Activated T-helper 1 cell treated with anti-CD3 and anti-CD28 coated beads, Interleukin-12 subunit alpha, Interleukin-12 subunit beta, Interleukin-2, Interleukin-4 antibody, amounts not matched to agents 30 ng/mL and 10 ng/mL and 1 ng/mL, durations not matched to agents 14 hours and 24 hours and 36 hours (primary cell): ENCODE measurements at regions not wholly inside any gene's neighbourhood (a gene's known extent, or its start where the extent isn't known, plus 50 kb on each side); places are given as distances from the start of the nearest gene placed in this dataset.

Experiments used
- DNase-seq: peaks from one replicate; pipeline ENCODE4 v3.0.0; 2021; ENCODE audit warnings: low spot score
- H3K27ac Mint-ChIP-seq: one replicate; pipeline ENCODE4 v1.8.0; 2021; ENCODE audit warnings: mild to moderate bottlenecking, mixed read lengths
- H3K27me3 Mint-ChIP-seq: one replicate; pipeline ENCODE4 v1.8.0; 2022; ENCODE audit warnings: mild to moderate bottlenecking, moderate library complexity, mixed read lengths; ENCODE audit not compliant: insufficient read depth
- H3K36me3 Mint-ChIP-seq: one replicate; pipeline ENCODE4 v1.8.0; 2021; ENCODE audit warnings: low read depth, mixed read lengths
- H3K4me1 Mint-ChIP-seq: one replicate; pipeline ENCODE4 v1.8.0; 2021; ENCODE audit warnings: low read depth, mixed read lengths
- H3K4me3 Mint-ChIP-seq: one replicate; pipeline ENCODE4 v1.8.0; 2021; ENCODE audit warnings: mild to moderate bottlenecking, moderate library complexity, mixed read lengths
- H3K9me3 Mint-ChIP-seq: one replicate; pipeline ENCODE4 v1.8.0; 2021; ENCODE audit warnings: mixed read lengths
- intact Hi-C: fragments of 100-400 bp; cut with micrococcal nuclease; formaldehyde crosslinking; loops from one replicate; pipeline ENCODE4 v1.15.1; 2024

DNA sequence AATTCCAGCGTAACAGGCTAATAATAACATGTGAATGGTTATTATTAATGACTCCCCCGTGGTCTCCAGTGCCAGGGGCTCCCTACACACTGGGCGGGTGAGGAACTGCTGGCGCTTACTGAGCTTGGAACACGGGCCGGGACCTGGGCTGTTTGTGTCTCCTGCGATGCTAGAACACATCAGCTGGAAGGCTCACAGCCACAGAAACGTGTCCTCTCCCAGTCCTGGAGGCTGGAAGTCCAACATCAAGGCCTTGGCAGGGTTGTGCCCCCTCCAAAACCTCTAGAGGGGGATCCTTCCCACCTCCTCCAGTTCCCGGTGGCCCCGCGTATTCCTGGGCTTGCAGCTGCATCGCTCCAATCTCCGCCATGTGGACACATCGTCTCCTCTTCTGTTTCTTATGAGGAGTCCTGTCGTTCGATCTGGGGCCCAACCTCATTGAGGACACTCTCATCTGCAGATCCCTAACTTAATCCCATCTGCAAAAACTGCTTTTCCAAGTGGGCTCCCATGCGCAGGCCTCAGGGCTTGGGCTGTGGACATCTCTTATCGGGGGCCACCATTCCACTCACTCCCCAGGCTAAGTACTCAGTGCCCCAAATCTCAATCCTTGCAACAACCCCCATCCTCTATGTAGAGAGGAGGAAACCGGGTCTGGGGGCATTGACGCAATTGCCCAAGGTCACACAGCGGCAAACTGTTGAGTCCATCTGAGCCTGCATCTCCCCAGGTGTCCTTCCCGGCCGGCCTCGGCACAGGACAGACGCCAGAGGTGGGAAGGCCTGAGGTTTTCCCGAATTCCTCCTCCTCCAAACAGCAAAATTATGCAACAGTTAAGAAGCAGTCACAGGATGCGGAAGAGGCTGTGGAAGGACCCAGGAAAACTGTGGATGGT, 193.9 kb downstream of the IRF8 start:
- H3K4me3 Mint-ChIP-seq: no peak overlapping the region
- H3K27me3 Mint-ChIP-seq: peaks cover 1% of the 10 kb centered on the region
- no peaks in the 10 kb centered on the region for H3K9me3 Mint-ChIP-seq
- no peaks in the 10 kb centered on the region for H3K4me1 Mint-ChIP-seq
- no peak overlapping the region for H3K27ac Mint-ChIP-seq
- no peak for DNase-seq
- no peaks in the 10 kb centered on the region for H3K36me3 Mint-ChIP-seq
- intact Hi-C loops: no loop called here

DNA sequence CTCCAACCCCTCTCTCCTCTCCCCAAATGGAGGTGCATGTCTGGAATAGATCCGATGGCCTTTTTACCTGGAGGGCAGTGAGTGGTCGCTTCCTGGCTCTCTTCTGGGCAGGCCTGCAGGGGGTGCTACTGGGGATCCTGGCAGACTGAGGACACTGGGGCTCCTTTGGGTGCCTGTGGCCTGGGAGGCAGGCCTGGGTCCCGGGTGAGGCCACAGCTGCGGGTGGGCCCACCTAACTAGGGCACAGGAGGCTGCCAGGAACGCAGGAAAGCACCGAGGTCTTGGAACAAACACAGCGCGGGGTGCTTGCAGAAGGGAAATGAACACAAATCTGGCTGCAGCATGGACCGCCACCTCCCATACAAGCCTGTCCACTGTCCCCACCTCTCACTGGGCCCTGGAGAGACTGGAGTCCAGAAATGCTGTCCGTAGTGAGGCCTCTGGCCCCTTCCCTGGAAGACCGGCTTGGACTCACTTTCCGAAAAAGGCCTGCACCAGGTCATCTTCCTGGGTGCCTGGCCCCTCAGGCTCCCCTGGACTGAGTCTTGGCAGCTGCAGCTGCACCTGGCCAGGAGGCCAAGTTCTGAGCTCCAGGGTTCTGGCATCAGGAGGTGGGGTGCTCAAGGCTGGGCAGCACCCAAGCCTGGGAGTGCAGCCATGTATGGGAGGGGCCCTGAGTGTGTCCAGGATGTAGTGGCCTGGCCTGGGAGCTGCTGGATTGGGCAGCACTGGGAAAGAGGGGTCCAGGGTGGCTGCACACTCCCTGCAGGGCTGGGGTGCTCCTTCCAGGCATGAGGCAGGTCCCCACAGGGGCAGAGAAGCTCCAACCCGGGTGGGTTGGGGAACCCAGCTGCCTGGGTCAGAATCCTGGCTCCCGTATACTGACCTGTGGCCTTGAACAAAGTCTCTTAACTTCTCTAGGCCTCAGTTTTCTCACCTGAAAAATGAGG, 195.1 kb downstream of the IRF8 start:
- Mint-ChIP-seq H3K9me3 (no peaks in the 10 kb centered on the region), H3K4me3 (no peak overlapping the region), H3K27me3 (peaks cover 1% of the 10 kb centered on the region), H3K36me3 (no peaks in the 10 kb centered on the region), H3K27ac (no peak overlapping the region), H3K4me1 (no peaks in the 10 kb centered on the region)
- DNase-seq: no peak
- intact Hi-C loops: no loop called here

DNA sequence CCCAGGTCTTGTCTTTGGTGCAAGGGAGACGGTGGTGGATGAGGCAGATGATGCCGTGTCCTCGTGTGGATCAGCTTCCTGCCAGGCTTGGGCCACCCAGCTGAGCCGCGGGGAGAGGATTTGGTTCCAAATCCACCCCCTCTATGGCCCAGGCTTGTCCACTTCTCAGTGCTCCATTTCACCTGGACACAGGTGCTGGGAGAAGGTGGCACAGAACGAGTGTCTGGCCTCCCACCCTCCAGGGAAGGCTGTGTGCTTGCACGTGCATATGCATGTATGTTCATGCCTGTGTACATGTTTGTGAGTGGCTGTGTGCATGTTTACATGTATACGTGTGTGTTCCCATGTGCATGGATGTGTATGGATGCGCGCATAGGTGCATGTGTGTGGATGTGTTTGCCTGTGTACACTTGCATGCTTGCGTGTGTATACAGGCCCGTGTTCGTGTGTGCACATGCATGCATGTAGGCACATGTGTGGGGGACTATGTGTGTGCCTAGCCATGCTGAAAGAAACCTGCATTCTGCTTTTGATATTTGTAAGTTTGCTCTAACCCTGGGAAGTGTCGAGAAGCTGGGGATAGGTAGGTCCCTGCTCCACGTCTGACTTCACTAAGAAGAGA, 196.3 kb downstream of the IRF8 start:
- intact Hi-C loops: no loop called here
- H3K36me3 Mint-ChIP-seq: no peaks in the 10 kb centered on the region
- no peak overlapping the region for H3K4me3 Mint-ChIP-seq
- no peak overlapping the region for H3K27ac Mint-ChIP-seq
- H3K4me1 Mint-ChIP-seq: no peaks in the 10 kb centered on the region
- peaks cover 1% of the 10 kb centered on the region for H3K27me3 Mint-ChIP-seq
- no peaks in the 10 kb centered on the region for H3K9me3 Mint-ChIP-seq
- no peak for DNase-seq

DNA sequence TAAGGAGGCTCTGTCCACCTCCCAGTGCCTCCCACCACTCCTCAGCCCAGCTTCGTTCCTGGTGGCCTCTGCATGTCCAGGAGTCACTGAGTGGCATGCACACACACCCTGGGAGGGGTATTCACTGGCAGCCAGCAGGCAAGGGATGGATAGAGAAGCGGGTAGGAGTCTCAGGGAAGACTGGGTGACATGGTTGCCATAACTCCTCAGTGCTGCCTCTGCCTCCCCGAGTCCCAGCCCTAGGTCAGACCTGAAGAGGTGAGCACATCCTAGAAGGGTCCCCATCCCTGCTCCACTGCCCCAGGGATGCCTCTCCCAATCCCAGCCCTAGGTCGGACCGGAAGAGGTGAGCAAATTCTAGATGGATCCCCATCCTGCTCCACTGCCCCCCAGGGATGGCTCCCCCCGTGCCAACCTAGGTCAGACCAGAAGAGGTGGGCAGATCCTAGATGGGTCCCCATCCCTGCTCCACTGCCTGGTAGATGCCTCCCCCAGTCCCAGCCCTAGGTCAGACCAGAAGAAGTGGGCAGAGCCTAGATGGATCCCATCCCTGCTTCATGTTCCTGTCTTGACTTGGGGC, 197.0 kb downstream of the IRF8 start:
- Mint-ChIP-seq H3K36me3 (no peaks in the 10 kb centered on the region), H3K4me1 (no peaks in the 10 kb centered on the region), H3K9me3 (no peaks in the 10 kb centered on the region), H3K27ac (no peak overlapping the region), H3K27me3 (peaks cover 1% of the 10 kb centered on the region), H3K4me3 (no peak overlapping the region)
- intact Hi-C loops: no loop called here
- no peak for DNase-seq

GRCh38 chr16:86096850-86097249, 197.9 kb downstream of the IRF8 start:
- no peaks in the 10 kb centered on the region for H3K4me1 Mint-ChIP-seq
- no peak overlapping the region for H3K4me3 Mint-ChIP-seq
- no peaks in the 10 kb centered on the region for H3K36me3 Mint-ChIP-seq
- H3K9me3 Mint-ChIP-seq: no peaks in the 10 kb centered on the region
- H3K27ac Mint-ChIP-seq: no peak overlapping the region
- DNase-seq: no peak
- peaks cover 1% of the 10 kb centered on the region for H3K27me3 Mint-ChIP-seq
- intact Hi-C loops: no loop called here

- H3K4me1 Mint-ChIP-seq: no peaks in the 10 kb centered on the region
- H3K27ac Mint-ChIP-seq: no peak overlapping the region
- H3K27me3 Mint-ChIP-seq: peaks cover 1% of the 10 kb centered on the region
- intact Hi-C loops: no loop called here
- H3K9me3 Mint-ChIP-seq: no peaks in the 10 kb centered on the region
- no peaks in the 10 kb centered on the region for H3K36me3 Mint-ChIP-seq
- DNase-seq: no peak
- no peak overlapping the region for H3K4me3 Mint-ChIP-seq
These were observed 200.4 kb downstream of the IRF8 start for GRCh38 chr16:86099326-86099725.

GRCh38 chr16:86100205-86101136, 201.5 kb downstream of the IRF8 start:
- Mint-ChIP-seq H3K4me3 (no peak overlapping the region), H3K36me3 (no peaks in the 10 kb centered on the region), H3K4me1 (no peaks in the 10 kb centered on the region), H3K27ac (no peak overlapping the region), H3K27me3 (peaks cover 1% of the 10 kb centered on the region), H3K9me3 (no peaks in the 10 kb centered on the region)
- DNase-seq: no peak
- intact Hi-C loops: no loop called here

DNA sequence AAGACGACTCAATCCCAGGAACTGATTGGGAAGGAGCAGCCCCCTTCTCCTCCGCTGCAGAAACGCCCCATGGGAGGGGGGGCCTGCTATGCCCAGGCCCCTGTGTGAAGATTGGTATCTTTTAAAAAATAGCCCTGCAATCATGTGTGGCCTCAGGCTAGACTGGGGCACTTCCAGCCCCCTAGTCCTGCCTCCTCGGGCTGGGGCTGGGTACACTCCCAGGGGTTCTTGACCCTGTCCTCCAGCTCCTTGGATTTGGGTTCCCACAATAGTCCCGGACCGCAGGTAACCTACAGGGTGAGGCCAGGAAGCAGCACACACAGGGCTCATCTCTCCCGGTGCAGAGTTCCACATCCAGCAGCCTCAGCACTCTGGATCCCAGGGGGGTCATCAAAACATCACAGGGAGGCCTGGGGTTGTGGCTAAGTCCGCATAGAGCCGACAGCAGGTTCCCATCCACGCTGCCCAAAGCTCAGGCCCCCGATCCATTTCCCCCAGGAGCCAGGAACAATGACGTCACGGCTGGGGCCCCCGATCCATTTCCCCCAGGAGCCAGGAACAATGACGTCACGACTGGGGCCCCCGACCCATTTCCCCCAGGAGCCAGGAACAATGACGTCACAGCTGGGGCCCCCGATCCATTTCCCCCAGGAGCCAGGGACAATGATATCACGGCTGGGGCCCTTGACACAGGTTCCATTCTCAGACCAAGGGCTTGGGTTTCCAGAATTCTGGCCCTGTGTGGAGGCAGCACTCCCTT, 202.4 kb downstream of the IRF8 start:
- Mint-ChIP-seq H3K27ac (no peak overlapping the region), H3K27me3 (peaks cover 1% of the 10 kb centered on the region), H3K36me3 (no peaks in the 10 kb centered on the region), H3K4me1 (no peaks in the 10 kb centered on the region), H3K4me3 (no peak overlapping the region), H3K9me3 (no peaks in the 10 kb centered on the region)
- intact Hi-C loops: no loop called here
- no peak for DNase-seq

GRCh38 chr16:86101897-86102157, 202.9 kb downstream of the IRF8 start:
- H3K4me1 Mint-ChIP-seq: no peaks in the 10 kb centered on the region
- H3K27ac Mint-ChIP-seq: no peak overlapping the region
- no peak for DNase-seq
- intact Hi-C loops: no loop called here
- no peaks in the 10 kb centered on the region for H3K9me3 Mint-ChIP-seq
- no peaks in the 10 kb centered on the region for H3K36me3 Mint-ChIP-seq
- peaks cover 1% of the 10 kb centered on the region for H3K27me3 Mint-ChIP-seq
- H3K4me3 Mint-ChIP-seq: no peak overlapping the region

DNA sequence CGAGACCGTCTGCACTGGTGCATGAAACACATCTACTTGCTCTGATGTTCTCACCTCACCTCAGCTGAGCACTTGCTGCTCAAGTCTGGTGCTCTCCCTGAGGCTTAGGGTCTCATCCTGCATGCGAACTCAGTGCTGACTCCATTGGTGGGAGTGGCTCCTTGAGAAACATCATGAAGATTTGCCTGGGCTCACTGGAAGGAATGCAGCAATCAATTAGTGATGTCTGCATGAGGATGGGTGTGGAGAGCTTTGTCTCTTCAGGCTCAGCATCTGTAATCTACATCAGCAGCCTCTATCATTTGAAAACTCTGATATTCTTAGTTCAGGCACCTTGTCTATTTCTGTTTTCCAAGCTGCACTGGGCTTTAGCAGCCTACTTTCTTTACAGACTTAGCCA, 204.4 kb downstream of the IRF8 start:
- DNase-seq: no peak
- no peaks in the 10 kb centered on the region for H3K36me3 Mint-ChIP-seq
- intact Hi-C loops: no loop called here
- no peaks in the 10 kb centered on the region for H3K27me3 Mint-ChIP-seq
- no peaks in the 10 kb centered on the region for H3K9me3 Mint-ChIP-seq
- H3K27ac Mint-ChIP-seq: no peak overlapping the region
- H3K4me1 Mint-ChIP-seq: no peaks in the 10 kb centered on the region
- H3K4me3 Mint-ChIP-seq: no peak overlapping the region

- no peaks in the 10 kb centered on the region for H3K36me3 Mint-ChIP-seq
- no peaks in the 10 kb centered on the region for H3K27me3 Mint-ChIP-seq
- H3K4me3 Mint-ChIP-seq: no peak overlapping the region
- intact Hi-C loops: no loop called here
- no peaks in the 10 kb centered on the region for H3K4me1 Mint-ChIP-seq
- no peaks in the 10 kb centered on the region for H3K9me3 Mint-ChIP-seq
- no peak for DNase-seq
- H3K27ac Mint-ChIP-seq: no peak overlapping the region
These were observed 205.6 kb downstream of the IRF8 start for GRCh38 chr16:86104537-86105048.
